Left kidney (tissue), 1 donor: ENCODE measurements at regions not wholly inside any gene's neighbourhood (a gene's known extent, or its start where the extent isn't known, plus 50 kb on each side); places are given as distances from the start of the nearest gene placed in this dataset.

Source experiments
- DNase-seq: peaks from one replicate; pipeline ENCODE4 v3.0.0-alpha.2; 2013

GRCh38 chr2:120587997-120588336 lies 147.7 kb upstream of the GLI2 start:
- no peak for DNase-seq

- no peak for DNase-seq
Measured at GRCh38 chr2:120589771-120590608, 145.7 kb upstream of the GLI2 start.

- DNase-seq, result no peak
Measured at GRCh38 chr2:120590841-120591240, 144.8 kb upstream of the GLI2 start.

GRCh38 chr2:120591572-120591971 lies 144.1 kb upstream of the GLI2 start:
- DNase-seq, result no peak

- DNase-seq, result no peak
Measured at GRCh38 chr2:120592084-120592483, 143.6 kb upstream of the GLI2 start.

- DNase-seq, result no peak
Measured at GRCh38 chr2:120593921-120594686, 141.6 kb upstream of the GLI2 start.

GRCh38 chr2:120594856-120595685 lies 140.6 kb upstream of the GLI2 start:
- DNase-seq, result no peak

- DNase-seq, result no peak
Measured at GRCh38 chr2:120595739-120596138, 139.9 kb upstream of the GLI2 start.

GRCh38 chr2:120596191-120596811 lies 139.4 kb upstream of the GLI2 start:
- DNase-seq, result no peak

- no peak for DNase-seq
Measured at GRCh38 chr2:120596990-120597594, 138.6 kb upstream of the GLI2 start.

GRCh38 chr2:120597595-120598193 lies 138.0 kb upstream of the GLI2 start:
- DNase-seq, result no peak

GRCh38 chr2:120598416-120598815 lies 137.3 kb upstream of the GLI2 start:
- DNase-seq, result no peak

- no peak for DNase-seq
Measured at GRCh38 chr2:120599072-120599471, 136.6 kb upstream of the GLI2 start.

GRCh38 chr2:120599656-120600055 lies 136.0 kb upstream of the GLI2 start:
- DNase-seq, result no peak

- no peak for DNase-seq
Measured at GRCh38 chr2:120600335-120600734, 135.3 kb upstream of the GLI2 start.

GRCh38 chr2:120600786-120601185 lies 134.9 kb upstream of the GLI2 start:
- DNase-seq, result no peak

- DNase-seq, result no peak
Measured at GRCh38 chr2:120601566-120601965, 134.1 kb upstream of the GLI2 start.

- no peak for DNase-seq
Measured at GRCh38 chr2:120602251-120602650, 133.4 kb upstream of the GLI2 start.

- no peak for DNase-seq
Measured at GRCh38 chr2:120604767-120605166, 130.9 kb upstream of the GLI2 start.

- no peak for DNase-seq
Measured at GRCh38 chr2:120605231-120605935, 130.3 kb upstream of the GLI2 start.

- no peak for DNase-seq
Measured at GRCh38 chr2:120606280-120606679, 129.4 kb upstream of the GLI2 start.
